AG04449 (cell line): ENCODE measurements at regions not wholly inside any gene's neighbourhood (a gene's known extent, or its start where the extent isn't known, plus 50 kb on each side); places are given as distances from the start of the nearest gene placed in this dataset.

Experiments
- CTCF ChIA-PET: fragments of 350-600 bp; formaldehyde crosslinking; extraction: SDS; loops from one replicate; lab custom pipeline; 2021; ENCODE audit warnings: antibody characterized with exemption; lab: Yijun Ruan, JAX
- POLR2A ChIA-PET: fragments of 400-600, 350-600 bp; formaldehyde crosslinking; extraction: SDS; loops from one replicate; lab custom pipeline; 2020; ENCODE audit warnings: antibody characterized with exemption, inconsistent platforms; lab: Yijun Ruan, JAX
- DNase-seq: peaks from one replicate; pipeline ENCODE4 v3.0.0-alpha.2; 2010; ENCODE audit warnings: low read depth, low spot score
- H3K4me3 ChIP-seq: 2 replicates; pipeline ENCODE4 v1.5.1; 2011; ENCODE audit warnings: low read depth, mild to moderate bottlenecking, control low read depth, low read length
- CTCF ChIP-seq: IDR thresholded peaks from one replicate; pipeline ENCODE4 v1.5.1; 2011; ENCODE audit warnings: mild to moderate bottlenecking, moderate library complexity, low read length, control low read depth, inconsistent platforms; ENCODE audit not compliant: insufficient read depth; ENCODE audit errors: missing control alignments

DNA sequence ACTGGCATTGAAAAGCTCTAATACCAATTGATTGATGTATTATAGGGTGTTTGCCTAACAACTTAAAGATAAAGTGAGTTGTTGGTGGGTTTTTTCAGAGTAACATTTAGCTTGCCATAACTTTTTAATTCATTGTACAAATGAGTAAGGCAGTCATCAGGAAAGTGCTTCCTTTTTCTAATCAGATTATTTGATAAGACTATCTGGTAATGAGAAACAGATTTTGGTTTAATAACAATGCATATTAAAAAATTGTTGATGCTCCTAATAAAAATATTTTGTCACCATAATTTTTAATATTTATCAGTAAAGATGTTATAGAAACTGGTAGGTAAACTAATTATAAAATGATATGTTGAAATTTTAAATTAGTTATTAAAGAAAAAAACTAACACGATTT, 51.3 kb downstream of the BLTP1 start:
- DNase-seq: no peak
- CTCF ChIA-PET: no interaction called here
- POLR2A ChIA-PET: no interaction called here
- TF ChIP-seq CTCF: no peak
- no peak overlapping the region for H3K4me3 ChIP-seq

DNA sequence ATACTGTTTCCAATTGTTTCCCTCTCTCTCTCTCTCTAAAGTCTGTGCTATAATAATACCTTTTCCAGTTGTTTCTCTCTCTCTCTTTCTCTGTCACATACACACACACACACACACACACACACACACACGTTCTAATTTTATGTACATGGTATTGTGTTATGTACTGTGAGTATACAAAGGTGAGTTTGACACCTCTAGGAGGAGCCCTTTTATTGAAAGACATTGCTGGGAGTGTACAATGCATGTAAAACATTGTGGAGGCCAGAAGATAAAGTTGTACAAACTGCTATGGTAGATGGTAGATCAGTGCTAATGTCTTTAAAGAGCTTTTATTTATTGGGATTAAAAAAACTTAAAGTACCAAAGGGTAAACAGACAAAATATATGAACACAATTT, 53.6 kb downstream of the BLTP1 start:
- ChIA-PET POLR2A (no interaction called here), CTCF (no interaction called here)
- no peak for TF ChIP-seq CTCF
- H3K4me3 ChIP-seq: no peak overlapping the region
- no peak for DNase-seq

DNA sequence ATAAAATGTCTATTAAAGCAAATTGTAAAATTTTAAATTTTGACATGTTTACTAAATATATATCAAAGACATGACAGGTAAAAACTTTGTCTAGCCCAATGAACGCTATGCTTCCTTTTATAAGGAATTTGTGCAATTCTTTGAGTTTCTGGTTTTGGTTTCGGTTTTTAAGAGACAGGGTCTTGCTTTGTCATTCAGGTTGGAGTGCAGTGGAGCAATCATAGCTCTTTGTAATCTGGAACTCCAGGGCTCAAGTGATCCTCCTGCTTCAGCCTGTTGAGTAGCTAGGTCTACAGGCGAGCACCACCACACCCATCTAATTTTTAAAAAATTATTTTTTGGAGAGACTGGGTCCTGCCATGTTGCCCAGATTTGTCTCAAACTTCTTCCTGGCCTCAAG, 60.7 kb downstream of the BLTP1 start:
- POLR2A ChIA-PET: no interaction called here
- TF ChIP-seq CTCF: no peak
- no peak overlapping the region for H3K4me3 ChIP-seq
- CTCF ChIA-PET: no interaction called here
- no peak for DNase-seq

DNA sequence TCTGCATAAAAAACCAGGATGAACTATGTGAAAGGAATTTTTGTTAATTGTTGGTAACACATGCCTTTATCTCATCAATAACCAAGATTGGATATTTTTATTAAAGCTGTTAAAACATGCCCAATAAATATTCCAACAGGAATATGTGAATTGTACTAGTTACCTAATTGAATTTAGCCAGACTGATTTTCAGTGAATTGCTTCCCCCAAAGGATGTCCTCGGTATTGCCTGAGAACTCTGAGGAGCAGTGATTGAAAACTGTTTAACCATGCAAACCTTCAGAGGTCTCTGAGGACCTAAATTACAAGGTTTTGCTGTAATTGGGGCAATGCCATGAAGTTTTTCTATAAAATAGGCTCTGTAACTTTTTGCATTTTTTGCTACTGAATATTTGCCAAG, 66.6 kb downstream of the BLTP1 start:
- H3K4me3 ChIP-seq: no peak overlapping the region
- no peak for DNase-seq
- ChIA-PET POLR2A (no interaction called here), CTCF (interaction anchor here (0.9 to 2.0 kb wide), 3 partner anchors 11 to 383 kb away, joined by 3 to 5 read pairs (median 4); no protein-coding TSS in a partner anchor)
- peak; percentile 13 for TF ChIP-seq CTCF

DNA sequence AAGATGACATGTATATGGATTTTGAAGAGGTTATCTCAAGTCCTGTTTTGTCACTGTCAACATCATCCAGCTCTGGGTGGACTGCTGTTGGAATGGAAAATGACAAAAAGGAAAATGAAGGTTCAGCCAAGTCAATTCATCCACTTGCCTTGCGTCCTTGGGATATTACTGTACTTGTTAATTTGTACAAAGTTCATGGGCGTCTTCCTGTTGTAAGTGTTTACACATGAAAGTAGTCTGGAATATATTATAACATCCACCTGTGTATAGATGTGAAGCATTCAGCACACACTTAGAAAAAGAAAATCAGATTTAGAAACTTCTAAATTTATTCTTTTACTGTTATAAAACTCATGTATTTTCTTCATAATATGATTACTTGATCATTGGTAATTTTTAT, 67.2 kb downstream of the BLTP1 start:
- H3K4me3 ChIP-seq: no peak overlapping the region
- CTCF ChIA-PET: interaction anchor here (0.9 to 2.0 kb wide), 3 partner anchors 12 to 383 kb away, joined by 3 to 5 read pairs (median 4); no protein-coding TSS in a partner anchor
- no peak for TF ChIP-seq CTCF
- DNase-seq: no peak
- POLR2A ChIA-PET: no interaction called here

DNA sequence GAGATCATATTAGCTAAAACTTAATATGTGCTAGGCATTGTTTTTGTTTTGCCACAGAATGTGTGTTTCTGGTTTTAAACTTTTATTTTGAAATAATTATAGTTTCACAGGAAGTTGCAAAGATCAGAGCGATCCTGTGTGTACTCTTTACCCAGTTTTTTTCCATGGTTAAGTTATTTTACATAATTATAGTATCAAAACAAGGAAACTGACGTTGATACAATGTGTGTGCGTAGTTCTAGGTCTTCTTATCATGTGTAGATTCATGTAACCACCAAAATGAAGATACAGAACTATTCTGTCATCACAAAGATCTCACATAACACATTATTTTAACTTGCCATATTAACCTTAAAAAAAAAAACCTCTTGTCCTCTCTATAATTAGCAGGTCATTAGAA, 69.2 kb downstream of the BLTP1 start:
- no peak overlapping the region for H3K4me3 ChIP-seq
- no peak for DNase-seq
- CTCF ChIA-PET: no interaction called here
- TF ChIP-seq CTCF: no peak
- POLR2A ChIA-PET: no interaction called here
